Transverse colon (tissue), 3 donors: ENCODE measurements at regions not wholly inside any gene's neighbourhood (a gene's known extent, or its start where the extent isn't known, plus 50 kb on each side); places are given as distances from the start of the nearest gene placed in this dataset.

Source experiments
- POLR2A ChIP-seq: fragments of 450-650 bp; IDR thresholded peaks from one replicate; pipeline ENCODE4 v1.6.1; 2016; ENCODE audit warnings: antibody characterized with exemption, mild to moderate bottlenecking, moderate library complexity
- POLR2AphosphoS5 ChIP-seq, 3 donors: sonication (generic); formaldehyde crosslinking; IDR thresholded peaks; one replicate each; pipeline ENCODE4 v1.6.1; 2016; ENCODE audit warnings: antibody characterized with exemption in 3 of 3

- TF ChIP-seq POLR2A (no peak), POLR2AphosphoS5 (IDR thresholded peaks at IDR 0.05) (no peak)
Observed at GRCh38 chr6:54579011-54579410, 267.6 kb upstream of the FAM83B start.
